GM10266 (cell line): ENCODE measurements at regions not wholly inside any gene's neighbourhood (a gene's known extent, or its start where the extent isn't known, plus 50 kb on each side); places are given as distances from the start of the nearest gene placed in this dataset.
"Not testable (repeated sequence)": the region's sequence is repeated elsewhere in the genome, so short reads cannot be mapped to it uniquely, and the experiment has no call there.

Experiments
- DNase-seq: peaks from one replicate; pipeline ENCODE4 v3.0.0; 2012; ENCODE audit errors: extremely low spot score
- CTCF ChIP-seq: IDR thresholded peaks from 2 replicates; pipeline ENCODE4 v1.5.1; 2012; ENCODE audit warnings: mild to moderate bottlenecking, low read depth; ENCODE audit not compliant: control insufficient read depth, insufficient read depth; ENCODE audit errors: missing control alignments

GRCh38 chr6:63464060-63464459, 108.2 kb upstream of the LOC128125822 start:
- no peak for TF ChIP-seq CTCF
- no peak for DNase-seq

- no peak for TF ChIP-seq CTCF
- DNase-seq: no peak
Measured at GRCh38 chr6:63465750-63466149, 106.5 kb upstream of the LOC128125822 start.

GRCh38 chr6:63466242-63466733, 106.0 kb upstream of the LOC128125822 start:
- no peak for TF ChIP-seq CTCF
- no peak for DNase-seq

- no peak for TF ChIP-seq CTCF
- DNase-seq: no peak
Measured at GRCh38 chr6:63467247-63467954, 104.9 kb upstream of the LOC128125822 start.

GRCh38 chr6:63471145-63471544, 101.1 kb upstream of the LOC128125822 start:
- DNase-seq: not testable (repeated sequence)

- TF ChIP-seq CTCF: no peak
- no peak for DNase-seq
Measured at GRCh38 chr6:63471654-63472053, 100.6 kb upstream of the LOC128125822 start.

- no peak for TF ChIP-seq CTCF
- no peak for DNase-seq
Measured at GRCh38 chr6:63475707-63476106, 96.6 kb upstream of the LOC128125822 start.

GRCh38 chr6:63476302-63476701, 96.0 kb upstream of the LOC128125822 start:
- no peak for DNase-seq
- TF ChIP-seq CTCF: no peak
